ENCODE measurements at regions not wholly inside any gene's neighbourhood (a gene's known extent, or its start where the extent isn't known, plus 50 kb on each side); places are given as distances from the start of the nearest gene placed in this dataset.

GRCh38 chr1:214198571-214198970 lies 82.4 kb upstream of the SMYD2 start:
- TF ChIP-seq CTCF (IDR thresholded peaks at IDR 0.05) (no peak), POLR2A (IDR thresholded peaks at IDR 0.05) (no peak)
